Epithelial cell of proximal tubule (primary cell): ENCODE measurements at regions not wholly inside any gene's neighbourhood (a gene's known extent, or its start where the extent isn't known, plus 50 kb on each side); places are given as distances from the start of the nearest gene placed in this dataset.

Experiments used
- DNase-seq: peaks from one replicate; pipeline ENCODE4 v3.0.0-alpha.2; 2011; ENCODE audit warnings: low read depth
- H3K4me3 ChIP-seq: 2 replicates; pipeline ENCODE4 v1.5.1; 2011; ENCODE audit warnings: low read depth, mild to moderate bottlenecking, low read length
- TF ChIP-seq, protein P1 (sequence below): conservative IDR thresholded peaks from 2 replicates; pipeline ENCODE4 v1.5.1; 2012; ENCODE audit warnings: low read depth, mild to moderate bottlenecking, low read length

DNA sequence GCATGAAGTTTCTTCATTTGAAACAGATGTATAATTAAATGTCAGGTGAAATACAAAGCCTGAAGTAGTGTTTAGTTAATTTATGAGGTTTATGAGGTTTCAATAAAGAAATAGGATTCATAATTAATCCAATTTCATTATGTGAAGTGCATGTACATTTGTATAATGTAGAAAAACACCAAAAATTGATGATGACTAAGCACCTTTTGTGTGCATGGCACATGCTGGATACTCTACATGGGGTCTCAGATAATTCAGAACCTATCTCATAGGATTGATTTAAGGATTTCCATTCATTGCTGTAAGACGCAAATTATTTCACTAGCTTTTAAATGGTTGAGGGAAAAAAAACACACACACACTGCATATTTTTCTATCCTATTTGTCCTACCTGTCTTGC, 143.9 kb downstream of the ESM1 start:
- no peak for DNase-seq
- H3K4me3 ChIP-seq, result no peak overlapping the region
- TF ChIP-seq, protein P1, sequence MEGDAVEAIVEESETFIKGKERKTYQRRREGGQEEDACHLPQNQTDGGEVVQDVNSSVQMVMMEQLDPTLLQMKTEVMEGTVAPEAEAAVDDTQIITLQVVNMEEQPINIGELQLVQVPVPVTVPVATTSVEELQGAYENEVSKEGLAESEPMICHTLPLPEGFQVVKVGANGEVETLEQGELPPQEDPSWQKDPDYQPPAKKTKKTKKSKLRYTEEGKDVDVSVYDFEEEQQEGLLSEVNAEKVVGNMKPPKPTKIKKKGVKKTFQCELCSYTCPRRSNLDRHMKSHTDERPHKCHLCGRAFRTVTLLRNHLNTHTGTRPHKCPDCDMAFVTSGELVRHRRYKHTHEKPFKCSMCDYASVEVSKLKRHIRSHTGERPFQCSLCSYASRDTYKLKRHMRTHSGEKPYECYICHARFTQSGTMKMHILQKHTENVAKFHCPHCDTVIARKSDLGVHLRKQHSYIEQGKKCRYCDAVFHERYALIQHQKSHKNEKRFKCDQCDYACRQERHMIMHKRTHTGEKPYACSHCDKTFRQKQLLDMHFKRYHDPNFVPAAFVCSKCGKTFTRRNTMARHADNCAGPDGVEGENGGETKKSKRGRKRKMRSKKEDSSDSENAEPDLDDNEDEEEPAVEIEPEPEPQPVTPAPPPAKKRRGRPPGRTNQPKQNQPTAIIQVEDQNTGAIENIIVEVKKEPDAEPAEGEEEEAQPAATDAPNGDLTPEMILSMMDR, result no peak

DNA sequence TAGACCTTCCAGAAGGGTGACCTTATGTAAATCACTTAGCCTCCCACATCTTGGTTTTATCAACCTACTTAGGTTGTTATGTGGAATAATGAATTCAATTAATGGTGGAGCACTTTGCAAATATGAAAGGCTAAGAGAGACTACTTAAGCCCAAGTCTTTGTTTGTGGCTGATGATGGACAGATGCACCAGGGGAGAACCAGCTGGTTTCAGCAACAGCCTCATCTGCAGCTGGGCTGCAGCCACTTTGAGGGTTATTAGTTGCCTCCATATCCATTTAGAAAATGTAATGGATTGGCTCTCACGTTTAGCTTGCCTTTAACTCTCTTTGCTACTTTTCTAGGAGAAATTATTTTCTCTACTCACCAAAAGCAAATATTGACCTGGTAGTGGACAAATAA, 146.6 kb downstream of the ESM1 start:
- no peak for DNase-seq
- TF ChIP-seq, protein P1, result no peak
- no peak overlapping the region for H3K4me3 ChIP-seq

DNA sequence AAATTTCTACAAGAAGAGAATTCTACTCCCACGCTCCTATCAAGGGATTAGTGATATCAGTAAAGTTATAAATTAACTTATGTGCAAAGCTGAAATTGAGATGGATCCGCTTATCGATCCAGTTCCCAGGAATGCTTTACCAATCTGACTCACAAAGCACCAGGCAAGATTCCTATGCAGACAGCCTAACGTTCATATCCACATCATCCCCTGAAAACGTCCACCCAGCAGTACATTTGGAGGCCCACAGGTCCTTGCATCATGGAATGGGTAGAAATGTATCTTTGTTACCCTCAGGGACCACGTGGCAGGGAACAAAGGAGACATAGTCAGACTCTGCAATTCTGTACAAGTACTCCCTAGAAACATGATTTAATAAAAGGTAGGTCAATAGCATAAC, 147.4 kb downstream of the ESM1 start:
- H3K4me3 ChIP-seq, result no peak overlapping the region
- TF ChIP-seq, protein P1, result no peak
- DNase-seq, result no peak

DNA sequence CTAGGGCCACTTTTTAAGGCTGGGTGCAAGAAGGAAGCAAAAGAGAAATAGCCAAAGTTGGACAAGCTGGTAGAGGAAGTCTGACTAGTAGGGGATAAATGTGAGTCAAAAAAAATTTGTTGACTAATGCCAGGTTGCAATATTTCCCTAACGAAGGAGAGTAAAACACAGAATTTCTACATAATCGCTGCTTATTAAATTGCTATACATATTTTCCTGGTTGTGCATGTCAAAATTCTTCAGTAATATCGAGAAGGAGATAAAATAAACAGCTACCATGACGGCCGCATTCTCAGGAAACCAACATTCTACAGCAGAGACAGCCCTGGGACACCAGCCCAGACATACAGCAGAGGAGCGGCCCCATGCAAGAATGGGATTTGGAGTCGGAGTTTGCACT, 148.3 kb downstream of the ESM1 start:
- TF ChIP-seq, protein P1, result no peak
- H3K4me3 ChIP-seq, result no peak overlapping the region
- DNase-seq, result no peak

DNA sequence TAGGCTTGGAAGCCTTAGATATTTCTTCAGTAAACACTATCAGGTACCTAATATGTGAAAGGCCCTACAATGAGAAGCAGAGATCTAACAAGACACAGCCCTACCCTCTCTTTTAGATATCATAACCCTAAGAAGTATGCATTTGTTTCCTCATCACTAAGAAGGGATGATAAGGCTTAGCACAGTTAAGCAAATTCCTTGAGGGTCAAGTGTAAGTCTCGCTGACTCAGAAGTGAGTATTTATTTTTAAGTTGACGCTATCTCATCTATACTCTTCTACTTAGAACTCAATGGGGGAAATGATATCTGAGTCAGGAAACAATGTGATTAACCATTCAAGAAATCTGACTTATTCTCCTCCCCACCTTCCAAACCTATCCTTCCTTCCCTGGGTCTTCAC, 149.7 kb downstream of the ESM1 start:
- H3K4me3 ChIP-seq, result no peak overlapping the region
- DNase-seq, result no peak
- TF ChIP-seq, protein P1, result no peak

DNA sequence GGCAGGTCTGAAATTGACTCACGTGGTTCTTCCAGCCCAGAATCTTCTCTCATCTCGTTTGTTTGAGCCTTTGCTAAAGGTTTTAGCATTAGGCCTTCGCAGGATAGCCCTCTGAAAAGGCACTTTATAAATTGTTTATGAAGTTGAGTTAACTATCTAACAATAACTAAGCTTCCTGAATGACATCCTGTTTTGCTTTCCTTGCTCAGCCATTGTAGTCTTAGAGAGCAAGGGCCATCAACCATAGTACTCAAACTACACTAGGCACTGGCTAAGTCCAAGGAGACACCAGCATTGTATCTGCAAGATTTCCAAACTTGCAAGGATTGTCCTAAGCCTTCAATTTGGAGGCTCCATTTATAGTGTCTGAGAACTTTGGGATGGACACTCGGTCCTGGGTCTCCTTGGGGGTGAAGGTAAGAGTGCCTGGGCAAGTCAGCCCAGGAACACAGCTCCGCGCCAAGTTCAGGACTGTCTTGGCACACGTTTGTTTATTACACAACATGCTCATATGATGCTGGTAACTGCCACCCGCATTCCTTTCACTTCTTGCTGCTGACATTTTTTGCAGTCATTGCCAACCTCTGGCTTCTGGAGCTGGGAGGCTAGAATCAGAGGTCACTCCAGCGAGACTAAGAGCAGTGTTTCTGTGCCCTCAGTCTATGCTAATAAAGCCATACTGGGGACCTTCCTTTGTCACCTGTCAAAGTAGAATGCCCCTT, 151.1 kb downstream of the ESM1 start:
- H3K4me3 ChIP-seq, result no peak overlapping the region
- TF ChIP-seq, protein P1, result no peak
- DNase-seq, result no peak

DNA sequence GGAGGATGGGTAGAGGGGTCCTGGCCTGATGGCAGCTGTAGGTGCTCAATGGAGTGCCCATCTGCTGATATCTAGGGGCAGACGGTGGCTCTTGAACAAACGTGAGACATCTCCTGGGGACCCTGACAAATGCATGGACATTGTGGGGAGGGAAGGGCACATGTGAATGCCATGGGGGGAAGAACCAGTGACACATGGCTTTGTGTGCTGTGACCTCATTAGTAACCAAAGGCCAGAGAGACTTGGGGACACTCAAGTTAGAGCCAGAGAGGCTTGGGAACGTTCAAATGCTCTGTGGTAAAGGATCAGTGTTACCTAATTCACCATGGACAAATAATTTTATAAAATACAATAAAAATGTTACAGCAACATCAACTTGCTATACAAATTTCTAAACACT, 151.8 kb downstream of the ESM1 start:
- TF ChIP-seq, protein P1, result no peak
- no peak for DNase-seq

More for the DNA sequence above, 151.8 kb downstream of the ESM1 start:
- H3K4me3 ChIP-seq, result no peak overlapping the region
